Transverse colon (tissue), 4 donors: ENCODE measurements at regions not wholly inside any gene's neighbourhood (a gene's known extent, or its start where the extent isn't known, plus 50 kb on each side); places are given as distances from the start of the nearest gene placed in this dataset.

ENCODE experiments used
- DNase-seq: peaks from one replicate; pipeline ENCODE4 v3.0.0-alpha.2; 2019
- H3K27ac ChIP-seq, 4 donors: fragments of 200-600 bp; sonication (generic); 2 replicates each; pipeline ENCODE4 v1.5.1; 2016 to 2018; ENCODE audit warnings: inconsistent platforms in 4 of 4
- H3K27me3 ChIP-seq: fragments of 200-600 bp; sonication (generic); 2 replicates; pipeline ENCODE4 v1.5.1; 2017; ENCODE audit warnings: inconsistent platforms
- H3K36me3 ChIP-seq, 4 donors: fragments of 200-600 bp; sonication (generic); 2 replicates each; pipeline ENCODE4 v1.5.1; 2017 to 2019; ENCODE audit warnings: inconsistent platforms in 4 of 4
- H3K4me1 ChIP-seq, 4 donors: fragments of 200-600 bp; sonication (generic); 2 replicates each; pipeline ENCODE4 v1.5.1; 2017 to 2020; ENCODE audit warnings: inconsistent platforms in 4 of 4
- H3K4me3 ChIP-seq, 4 donors: fragments of 200-600 bp; sonication (generic); 1 replicate in 1 of 4; 2 replicates in 3 of 4; pipeline versions ENCODE4 v1.5.1 to v1.6.1; 2017 to 2019; ENCODE audit warnings: inconsistent platforms in 4 of 4
- H3K9me3 ChIP-seq, 2 donors: fragments of 200-600 bp; sonication (generic); 2 replicates each; pipeline ENCODE4 v1.5.1; 2017 to 2019; ENCODE audit warnings: inconsistent platforms in 2 of 2
- CTCF ChIP-seq, 5 experiments: fragments of 200-600 bp in 3 of 5; fragments of 450-650 bp in 2 of 5; sonication (generic) in 3 of 5; IDR thresholded peaks; 1 replicate in 2 of 5; 2 replicates in 3 of 5; pipeline ENCODE4 v1.5.1; 2016 to 2017; ENCODE audit warnings: antibody characterized with exemption in 5 of 5, inconsistent platforms in 3 of 5, mild to moderate bottlenecking in 2 of 5, moderate library complexity in 1 of 5
- EP300 ChIP-seq: sonication (generic); formaldehyde crosslinking; IDR thresholded peaks from one replicate; pipeline ENCODE4 v1.6.1; 2017; ENCODE audit warnings: antibody characterized with exemption, low read depth
- POLR2A ChIP-seq: fragments of 450-650 bp; IDR thresholded peaks from one replicate; pipeline ENCODE4 v1.6.1; 2016; ENCODE audit warnings: antibody characterized with exemption, mild to moderate bottlenecking, moderate library complexity
- POLR2AphosphoS5 ChIP-seq, 3 donors: sonication (generic); formaldehyde crosslinking; IDR thresholded peaks; one replicate each; pipeline ENCODE4 v1.6.1; 2016; ENCODE audit warnings: antibody characterized with exemption in 3 of 3
- WGBS, 2 donors: methylation state at CpG; one replicate each; pipeline ENCODE4 v1.1.5; 2018; ENCODE audit warnings: low coverage in 1 of 2; 5-methylcytosine and 5-hydroxymethylcytosine counted together
- in situ Hi-C, 4 donors: fragments of 200-750 bp; cut with MboI; loops; one replicate each; pipeline versions ENCODE4 v1.15.0 to v1.15.1; 2017; ENCODE audit warnings: low sequenced_read_pairs in 3 of 4, low pct_ligation_motif_present in 1 of 4, low pct_unique_long_range_greater_than_20kb in 1 of 4
- intact Hi-C: fragments of 100-400 bp; cut with DNase I; formaldehyde crosslinking; loops from one replicate; pipeline ENCODE4 v1.15.1; 2023; ENCODE audit warnings: low total_unique reads

GRCh38 chr20:47876311-47877088 is 91.2 kb upstream of the SULF2 start:
- no peaks in the 10 kb centered on the region for H3K36me3 ChIP-seq
- H3K9me3 ChIP-seq: no peaks in the 10 kb centered on the region
- intact Hi-C loops (no loop called here), in situ Hi-C loops (no loop called here)
- TF ChIP-seq POLR2A (no peak), CTCF (IDR thresholded peaks at IDR 0.05) (no peak), EP300 (no peak), POLR2AphosphoS5 (IDR thresholded peaks at IDR 0.05) (no peak)
- no peak overlapping the region for H3K27ac ChIP-seq
- WGBS, 2 donors: 52 to 70% methylated on average over 2 to 5 of the region's 5 CpGs
- DNase-seq: no peak
- no peaks in the 10 kb centered on the region for H3K4me1 ChIP-seq
- no peaks in the 10 kb centered on the region for H3K27me3 ChIP-seq
- H3K4me3 ChIP-seq: no peak overlapping the region

GRCh38 chr20:47875297-47876025 is 90.2 kb upstream of the SULF2 start:
- WGBS, 2 donors: 25 to 64% methylated on average over 3 to 13 of the region's 13 CpGs
- H3K4me1 ChIP-seq: no peaks in the 10 kb centered on the region
- H3K27me3 ChIP-seq: no peaks in the 10 kb centered on the region
- in situ Hi-C loops (no loop called here), intact Hi-C loops (no loop called here)
- no peaks in the 10 kb centered on the region for H3K9me3 ChIP-seq
- DNase-seq: no peak
- no peak overlapping the region for H3K27ac ChIP-seq
- no peak overlapping the region for H3K4me3 ChIP-seq
- H3K36me3 ChIP-seq: no peaks in the 10 kb centered on the region
- TF ChIP-seq CTCF (IDR thresholded peaks at IDR 0.05) (no peak), EP300 (no peak), POLR2A (no peak), POLR2AphosphoS5 (IDR thresholded peaks at IDR 0.05) (no peak)

GRCh38 chr20:47872341-47872740 is 87.1 kb upstream of the SULF2 start:
- intact Hi-C loops (no loop called here), in situ Hi-C loops (no loop called here)
- no peaks in the 10 kb centered on the region for H3K36me3 ChIP-seq
- H3K27me3 ChIP-seq: no peaks in the 10 kb centered on the region
- WGBS, 2 donors: 76 to 100% methylated on average over 1 to 9 of the region's 9 CpGs
- H3K27ac ChIP-seq: no peak overlapping the region
- H3K4me1 ChIP-seq: no peaks in the 10 kb centered on the region
- TF ChIP-seq POLR2AphosphoS5 (IDR thresholded peaks at IDR 0.05): no peak
- no peak for TF ChIP-seq POLR2A
- TF ChIP-seq CTCF (IDR thresholded peaks at IDR 0.05): no peak
- no peak for TF ChIP-seq EP300
- no peak for DNase-seq
- no peak overlapping the region for H3K4me3 ChIP-seq
- H3K9me3 ChIP-seq: no peaks in the 10 kb centered on the region

- no peak overlapping the region for H3K4me3 ChIP-seq
- intact Hi-C loops: no loop called here
- in situ Hi-C loops: no loop called here
- no peaks in the 10 kb centered on the region for H3K36me3 ChIP-seq
- no peaks in the 10 kb centered on the region for H3K4me1 ChIP-seq
- DNase-seq: no peak
- no peaks in the 10 kb centered on the region for H3K27me3 ChIP-seq
- no peaks in the 10 kb centered on the region for H3K9me3 ChIP-seq
- H3K27ac ChIP-seq: no peak overlapping the region
- no peak for TF ChIP-seq POLR2AphosphoS5 (IDR thresholded peaks at IDR 0.05)
- TF ChIP-seq EP300: no peak
- TF ChIP-seq POLR2A: no peak
- no peak for TF ChIP-seq CTCF (IDR thresholded peaks at IDR 0.05)
- WGBS, 2 donors: 58 to 73% methylated on average over 2 of the region's 2 CpGs
Measured at GRCh38 chr20:47870475-47870874, 85.2 kb upstream of the SULF2 start.
